NCI-H82 treated with DMSO at 0.1 percent for 48 hours (cell line): ENCODE measurements at regions not wholly inside any gene's neighbourhood (a gene's known extent, or its start where the extent isn't known, plus 50 kb on each side); places are given as distances from the start of the nearest gene placed in this dataset.
"Not testable (repeated sequence)": the region's sequence is repeated elsewhere in the genome, so short reads cannot be mapped to it uniquely, and the experiment has no call there.

ENCODE experiments used
- DNase-seq: peaks from one replicate; lab custom pipeline; 2025; ENCODE audit not compliant: unreplicated experiment; lab: John Stamatoyannopoulos, UW

DNA sequence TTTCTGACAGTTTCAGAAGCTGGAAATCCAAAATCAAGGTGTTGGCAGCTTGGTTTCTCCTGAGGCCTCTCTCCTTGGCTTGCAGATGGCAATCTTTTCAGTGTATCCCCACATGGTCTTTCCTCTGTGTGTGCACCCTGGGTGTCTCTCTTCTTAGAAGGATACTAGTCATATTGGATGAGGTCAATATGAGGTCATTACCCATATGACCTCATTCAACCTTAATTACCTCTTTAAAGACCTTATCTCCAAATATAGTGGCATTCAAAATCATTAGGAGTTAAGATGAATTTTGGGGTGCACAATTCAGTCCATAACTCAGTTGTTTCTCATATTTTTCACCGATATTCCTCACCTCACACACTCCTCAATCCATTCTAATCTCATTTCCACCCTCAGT is 92.4 kb upstream of the TGM3 start:
- DNase-seq, result no peak

DNA sequence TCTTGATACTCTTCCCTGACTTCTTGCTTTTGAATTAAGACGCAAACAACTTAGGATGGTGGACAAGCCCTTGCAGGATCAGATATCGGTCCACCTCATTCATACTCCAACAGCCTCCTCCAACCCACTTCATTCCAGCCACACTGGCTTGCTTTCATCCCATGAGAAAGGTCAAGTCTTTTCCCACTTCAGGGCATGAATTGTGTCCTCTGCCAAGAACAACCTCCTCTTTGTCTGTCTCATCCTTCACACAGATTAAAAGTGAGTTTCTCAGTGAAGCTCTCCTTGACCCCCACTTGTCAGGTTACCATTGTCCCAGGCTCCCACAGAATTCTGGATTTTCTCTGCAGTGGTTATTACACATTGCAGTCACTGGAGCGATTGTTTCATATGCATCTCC is 91.8 kb upstream of the TGM3 start:
- no peak for DNase-seq

DNA sequence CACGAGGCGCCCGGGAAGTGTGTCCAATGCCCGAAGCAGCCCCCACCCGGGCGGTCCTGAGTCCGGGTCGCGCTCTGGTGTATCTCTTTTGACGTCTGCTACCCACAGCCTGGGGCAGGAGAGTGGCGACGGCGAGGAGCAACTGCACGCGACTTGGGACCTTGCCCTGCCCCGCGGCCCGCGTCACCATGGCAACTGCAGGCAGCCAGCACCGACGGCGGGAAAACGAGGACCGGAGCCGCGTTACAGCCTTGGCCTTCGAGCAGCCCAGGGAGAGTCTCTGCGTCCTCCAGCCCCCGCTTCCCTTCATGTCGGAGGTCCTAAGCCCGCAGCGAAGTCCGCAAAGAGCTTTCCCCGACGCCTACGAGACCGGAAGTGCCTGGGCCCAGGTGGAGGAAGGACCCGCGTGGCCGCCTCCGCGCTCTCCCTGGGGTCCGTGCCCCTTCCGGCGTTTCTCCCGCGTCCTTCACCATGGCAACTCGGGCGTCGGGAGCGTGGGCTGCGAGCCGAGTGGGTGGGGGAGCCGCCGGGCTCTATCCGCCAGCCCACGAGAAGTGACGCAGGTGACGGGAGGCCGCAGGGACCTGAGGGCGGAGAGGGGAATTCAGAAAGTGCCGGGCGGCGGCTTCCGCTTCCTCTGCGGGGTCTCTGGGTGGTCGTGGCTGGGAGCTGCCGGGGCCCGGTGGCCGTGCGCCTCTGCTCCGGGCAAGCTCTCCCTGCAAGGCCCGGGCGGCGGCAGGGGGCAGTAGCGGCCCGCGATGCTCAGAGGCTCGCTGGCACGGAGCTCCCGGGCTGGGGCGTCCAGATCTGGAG is 88.6 kb upstream of the TGM3 start:
- no peak for DNase-seq

DNA sequence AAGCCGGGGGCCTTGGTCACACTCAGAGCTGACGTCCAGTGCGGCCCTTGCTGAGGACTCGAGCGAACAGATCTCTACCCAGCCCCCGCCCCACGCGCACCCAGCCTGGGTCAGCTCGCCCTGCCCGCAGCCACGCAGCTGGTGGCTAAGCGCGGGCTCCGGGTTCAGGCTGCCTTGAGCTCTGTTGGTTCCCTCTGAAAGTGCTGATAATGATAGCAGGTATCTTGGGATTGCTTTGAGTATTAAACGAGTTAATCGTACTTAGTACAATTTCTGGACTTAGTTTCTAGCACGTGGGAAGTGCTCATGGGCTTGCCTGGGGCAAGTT is 88.1 kb upstream of the TGM3 start:
- DNase-seq, result no peak

DNA sequence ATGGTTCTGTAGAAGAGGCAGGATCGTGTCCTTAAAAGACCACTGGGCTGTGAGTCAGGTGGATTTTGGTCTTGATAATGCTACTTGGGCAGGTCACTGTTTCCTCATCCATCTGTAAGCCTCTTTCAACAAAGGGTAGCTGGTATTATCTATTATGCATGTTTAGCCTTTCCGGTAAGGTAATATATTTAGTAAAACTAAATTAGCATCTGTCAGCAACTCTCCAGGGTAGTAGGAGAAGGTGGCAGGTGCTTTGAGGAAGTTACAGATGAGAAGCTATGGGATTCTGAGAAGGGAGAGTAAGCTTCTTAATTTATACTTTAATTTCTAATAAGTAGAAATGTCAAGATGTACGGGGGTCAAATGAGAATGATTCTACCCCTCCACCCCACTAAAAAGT is 86.9 kb upstream of the TGM3 start:
- DNase-seq, result no peak

DNA sequence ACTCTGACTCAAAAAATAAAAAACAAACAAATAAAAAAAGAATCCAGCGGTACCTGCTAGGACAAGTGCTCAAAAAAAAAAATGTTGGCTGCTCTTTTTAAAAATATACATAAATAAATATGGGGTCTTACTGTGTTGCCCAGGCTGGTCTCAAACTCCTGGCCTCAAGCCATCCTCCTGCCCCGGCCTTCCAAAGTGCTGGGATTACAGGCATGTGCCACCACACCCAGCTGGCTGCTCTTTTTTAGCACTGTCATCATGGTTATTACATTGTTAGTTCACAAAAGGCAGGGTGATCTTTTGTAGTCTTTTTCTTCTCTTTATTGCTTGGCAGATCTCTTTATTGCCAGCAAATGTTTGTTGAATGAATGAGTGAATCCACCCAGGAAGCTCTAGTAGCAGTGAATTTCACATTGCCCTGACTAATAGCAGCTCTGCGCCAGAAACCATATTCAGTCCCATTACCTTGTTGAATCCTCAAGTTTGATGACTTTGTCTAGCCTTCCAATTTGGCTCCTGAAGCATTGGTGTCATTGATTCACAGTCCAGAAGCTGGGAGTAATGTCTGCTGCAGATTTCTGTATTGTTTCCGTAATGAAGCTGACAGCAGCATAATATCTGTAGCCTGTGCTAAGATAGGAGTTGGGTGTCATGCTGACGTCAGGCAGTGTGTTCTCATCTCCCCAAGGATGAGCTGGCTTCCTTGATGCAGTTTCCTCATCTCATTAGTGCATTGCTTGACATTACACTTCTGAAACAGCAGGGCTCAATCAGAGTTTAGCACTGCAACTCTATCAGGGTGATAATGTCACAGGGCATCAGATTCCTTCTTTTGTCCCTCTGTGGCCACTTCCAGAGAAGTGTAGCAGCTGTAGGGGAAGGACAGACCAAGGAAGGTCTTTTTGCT is 84.9 kb upstream of the TGM3 start:
- DNase-seq, result no peak

DNA sequence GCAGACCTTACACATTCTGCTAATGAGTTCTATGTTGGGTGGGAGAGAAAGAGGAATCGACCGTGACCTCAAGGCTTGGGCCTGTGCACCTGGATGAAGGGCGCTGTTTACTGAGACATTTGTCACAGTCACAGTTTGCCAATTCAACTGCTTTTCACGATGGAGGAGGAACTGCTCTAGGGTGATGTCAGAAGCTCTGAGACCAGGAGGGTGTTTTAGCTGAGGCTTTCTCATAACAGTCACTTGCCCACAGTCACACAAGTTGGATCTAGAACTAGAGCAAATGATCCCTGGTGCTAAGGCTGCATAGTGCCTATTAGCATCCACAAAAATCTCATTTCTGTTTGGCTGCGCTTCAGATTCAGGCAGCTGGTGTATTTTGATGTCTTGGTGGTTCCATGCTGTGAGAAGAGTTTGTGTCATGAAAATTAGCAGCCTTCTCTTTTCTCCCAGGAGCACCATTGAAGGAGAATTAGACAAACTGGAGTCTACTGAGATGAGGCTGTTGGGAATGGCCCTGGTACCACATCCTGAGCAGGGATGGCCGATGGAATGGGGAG is 83.3 kb upstream of the TGM3 start:
- DNase-seq, result no peak

DNA sequence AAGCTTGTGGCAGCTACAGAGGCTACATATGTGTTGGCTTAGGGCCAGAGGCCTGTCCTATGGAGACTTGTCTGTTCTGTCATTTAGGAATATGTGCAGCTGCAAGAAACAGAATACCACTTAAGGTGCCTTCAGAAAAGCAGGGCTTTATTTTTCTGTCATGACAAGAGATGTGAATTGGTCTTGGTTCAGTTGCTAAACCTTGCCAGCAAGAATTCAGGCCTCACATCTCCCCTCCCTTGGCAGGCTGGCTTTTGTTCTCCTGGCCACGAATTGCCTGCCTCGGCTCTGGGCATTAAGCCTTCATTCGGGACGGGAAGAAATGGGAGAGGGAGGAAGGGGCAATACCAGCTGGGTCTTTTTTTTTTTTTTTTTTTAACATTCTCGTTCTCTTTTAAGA is 82.4 kb upstream of the TGM3 start:
- DNase-seq, result no peak

DNA sequence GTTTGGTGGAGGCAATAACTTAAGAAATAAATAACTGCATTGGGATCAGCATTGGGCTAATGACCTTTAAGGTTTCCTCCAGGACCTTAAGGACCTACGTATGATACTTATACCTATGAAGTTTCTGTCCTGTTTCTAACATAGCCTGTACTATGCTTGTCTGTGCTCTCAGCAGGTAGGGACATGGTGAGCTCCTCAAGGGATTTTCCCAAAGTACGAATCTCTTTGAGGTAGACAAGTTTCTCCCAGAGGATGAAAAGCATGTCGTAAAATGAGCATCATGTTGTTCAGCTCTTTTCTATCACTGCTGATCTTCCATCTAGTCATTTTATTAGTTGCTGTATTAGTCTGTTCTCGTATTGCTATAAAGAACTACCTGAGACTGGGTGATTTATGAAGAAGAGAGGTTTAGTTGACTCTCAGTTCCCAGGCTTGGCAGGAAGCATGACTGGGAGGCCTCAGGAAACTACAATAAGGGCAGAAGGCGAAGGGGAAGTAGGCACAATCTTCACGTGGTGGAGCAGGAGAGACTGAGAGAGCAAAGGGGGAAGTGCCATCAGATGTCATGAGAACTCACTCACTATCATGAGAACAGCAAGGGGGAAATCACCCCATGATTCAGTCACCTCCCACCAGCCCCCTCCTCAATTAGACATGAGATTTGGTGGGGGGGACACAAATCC is 77.8 kb upstream of the TGM3 start:
- no peak for DNase-seq

DNA sequence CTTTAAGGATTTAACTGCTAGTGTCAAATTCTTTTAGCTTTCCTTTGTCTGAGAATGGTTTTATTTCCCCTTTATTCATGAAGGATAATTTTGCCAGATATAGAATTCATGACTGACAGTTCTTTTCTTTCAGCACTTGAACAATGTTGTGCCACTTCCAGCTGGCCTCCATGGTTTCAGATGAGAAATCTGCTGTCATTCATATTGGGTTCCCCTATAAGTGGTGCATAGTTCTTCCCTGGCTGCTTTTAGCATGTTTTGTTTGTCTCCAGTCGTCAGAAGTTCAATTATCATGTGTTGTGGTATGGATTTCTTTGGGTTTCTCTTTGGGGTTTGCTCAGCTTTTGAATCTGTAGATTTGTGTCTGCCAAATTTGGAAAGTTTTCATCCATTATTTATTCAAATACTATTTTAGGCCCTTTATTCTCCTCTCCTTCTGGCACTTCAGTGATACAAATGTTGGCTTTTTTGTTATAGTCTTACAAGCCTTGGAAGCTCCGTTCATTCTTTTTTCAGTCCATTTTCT is 76.3 kb upstream of the TGM3 start:
- no peak for DNase-seq

DNA sequence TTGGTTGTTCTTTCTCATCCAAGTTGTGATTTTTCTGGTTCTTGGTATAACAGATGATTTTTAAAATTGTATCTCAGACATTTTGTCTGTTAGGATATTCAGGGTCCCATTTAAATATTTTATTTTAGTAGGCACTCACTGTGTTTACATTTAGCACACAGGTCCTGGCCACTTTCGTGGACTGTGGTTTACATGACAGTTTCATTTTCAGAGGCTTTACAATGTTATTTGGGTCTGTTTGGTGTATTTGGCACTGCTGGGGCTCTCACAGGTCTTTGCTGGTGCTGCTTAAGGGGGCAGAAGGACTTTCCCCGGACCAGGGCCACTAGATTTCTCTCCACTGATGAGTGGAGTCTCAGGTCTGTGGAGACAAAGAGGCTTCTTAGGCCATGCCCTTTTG is 75.5 kb upstream of the TGM3 start:
- no peak for DNase-seq

DNA sequence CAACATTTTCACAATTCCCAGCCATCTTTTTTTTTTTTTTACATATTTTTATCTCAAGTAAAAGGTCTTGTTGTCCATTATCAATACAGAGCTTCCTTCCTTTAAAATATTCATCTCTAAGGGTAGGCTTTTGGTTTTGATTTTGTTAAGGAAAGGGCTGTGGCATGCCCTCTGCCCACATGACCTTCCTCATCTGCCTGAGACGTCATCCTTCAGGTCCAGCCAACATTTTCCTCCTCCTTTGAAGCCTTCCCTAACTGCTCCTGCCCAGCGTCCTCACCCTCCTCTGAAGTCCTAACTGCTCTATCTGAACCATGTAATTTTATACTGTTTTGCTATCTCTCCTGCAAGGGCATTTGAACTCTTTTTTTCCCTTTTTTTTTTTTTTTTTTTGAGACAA is 73.9 kb upstream of the TGM3 start:
- DNase-seq, result no peak

DNA sequence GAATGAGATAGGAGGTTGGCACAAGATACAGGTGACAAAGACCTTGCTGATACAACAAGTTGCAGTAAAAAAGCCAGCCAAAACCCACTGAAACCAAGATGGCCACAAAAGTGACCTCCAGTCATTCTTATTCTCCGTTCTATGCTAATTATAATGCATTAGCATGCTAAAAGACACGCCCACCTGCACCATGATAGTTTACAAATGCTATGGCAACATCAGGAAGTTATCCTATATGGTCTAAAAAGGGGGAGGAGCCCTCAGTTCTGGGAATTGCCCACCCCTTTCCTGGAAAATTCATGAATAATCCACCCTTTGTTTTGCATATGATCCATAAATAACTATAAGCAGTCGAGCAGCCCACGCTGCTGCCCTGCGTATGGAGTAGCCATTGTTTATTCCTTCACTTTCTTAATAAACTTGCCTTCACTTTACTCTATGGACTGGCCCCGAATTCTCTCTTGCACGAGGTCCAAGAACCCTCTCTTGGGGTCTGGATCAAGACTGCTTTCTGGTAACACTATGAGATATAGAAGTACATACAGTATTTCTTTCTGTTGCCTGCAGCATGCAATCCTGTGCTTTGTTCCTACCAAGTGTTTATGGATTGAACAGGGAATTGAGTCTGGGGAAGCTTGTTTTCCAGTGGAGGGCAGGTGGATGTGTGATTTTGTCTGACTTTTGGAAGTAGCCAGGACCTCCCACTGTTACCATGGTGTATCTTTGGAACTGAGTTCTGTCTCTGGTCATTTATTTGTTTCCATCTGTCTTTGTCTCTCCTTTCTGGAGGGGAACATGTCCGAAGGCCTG is 72.0 kb upstream of the TGM3 start:
- no peak for DNase-seq

DNA sequence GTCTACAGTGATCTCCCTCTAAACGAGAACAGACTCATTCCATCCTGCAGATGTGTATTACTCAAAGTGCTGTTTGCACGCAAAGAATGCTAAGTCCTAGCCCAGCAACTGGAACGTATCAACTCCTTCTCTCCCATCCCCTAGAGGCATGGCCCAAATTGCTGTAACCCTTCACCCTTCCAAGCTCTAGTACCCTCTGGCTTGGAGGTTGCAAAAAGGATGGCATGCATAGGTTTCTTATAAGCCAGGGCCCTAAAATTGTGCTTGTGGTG is 71.5 kb upstream of the TGM3 start:
- DNase-seq, result no peak

DNA sequence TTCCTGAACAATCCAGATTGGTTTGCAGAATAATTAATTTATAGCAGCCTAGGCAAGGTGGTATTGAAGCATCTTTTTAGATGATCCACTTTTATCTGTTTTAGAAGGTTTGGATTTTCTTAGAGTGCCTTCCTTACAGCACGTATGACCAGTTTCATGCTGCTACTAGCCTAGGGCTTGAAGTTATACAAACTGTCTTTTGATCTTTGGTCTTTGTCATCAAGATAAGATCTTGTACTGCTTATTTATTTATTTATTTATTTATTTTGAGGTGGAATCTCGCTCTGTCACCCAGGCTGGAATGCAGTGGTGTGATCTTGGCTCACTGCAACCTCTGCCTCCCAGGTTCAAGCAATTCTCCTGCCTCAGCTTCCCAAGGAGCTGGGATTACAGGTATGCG is 68.5 kb upstream of the TGM3 start:
- not testable (repeated sequence) for DNase-seq

DNA sequence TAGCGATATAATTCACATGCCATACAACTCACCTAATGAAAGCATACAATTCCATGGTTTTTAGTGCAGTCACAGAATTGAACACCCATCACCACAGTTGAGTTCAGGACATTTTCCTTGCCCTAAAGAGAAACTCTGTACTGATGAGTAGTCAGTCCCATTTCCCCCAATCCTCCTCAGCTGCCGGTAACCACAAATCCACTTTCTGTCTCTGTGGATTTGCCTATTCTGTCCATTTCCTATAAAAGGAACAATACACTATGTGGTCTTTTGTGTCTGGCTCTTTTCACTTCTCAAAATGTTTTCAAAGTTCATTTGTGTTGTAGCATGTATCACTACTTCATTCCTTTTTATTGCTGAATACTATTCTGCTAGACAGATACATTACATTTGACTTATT is 67.9 kb upstream of the TGM3 start:
- no peak for DNase-seq

DNA sequence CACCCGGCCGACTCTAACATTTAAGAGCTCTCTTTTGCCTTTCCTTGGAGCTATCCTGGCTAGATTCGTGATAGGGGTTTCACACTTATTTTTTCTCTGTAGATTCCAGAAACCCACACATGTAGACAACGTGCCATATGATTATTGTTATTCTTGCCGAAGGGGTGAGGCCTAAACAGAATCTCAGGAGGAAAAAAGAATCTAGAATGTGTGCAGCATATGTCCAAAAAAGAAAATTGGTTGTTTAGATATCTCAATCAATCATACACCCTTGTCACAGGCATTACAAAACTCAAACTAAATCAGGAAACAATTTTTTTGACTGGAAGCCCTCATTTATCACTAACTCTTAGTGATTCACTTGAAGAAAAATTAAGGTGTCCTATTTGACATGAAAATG is 66.9 kb upstream of the TGM3 start:
- no peak for DNase-seq

DNA sequence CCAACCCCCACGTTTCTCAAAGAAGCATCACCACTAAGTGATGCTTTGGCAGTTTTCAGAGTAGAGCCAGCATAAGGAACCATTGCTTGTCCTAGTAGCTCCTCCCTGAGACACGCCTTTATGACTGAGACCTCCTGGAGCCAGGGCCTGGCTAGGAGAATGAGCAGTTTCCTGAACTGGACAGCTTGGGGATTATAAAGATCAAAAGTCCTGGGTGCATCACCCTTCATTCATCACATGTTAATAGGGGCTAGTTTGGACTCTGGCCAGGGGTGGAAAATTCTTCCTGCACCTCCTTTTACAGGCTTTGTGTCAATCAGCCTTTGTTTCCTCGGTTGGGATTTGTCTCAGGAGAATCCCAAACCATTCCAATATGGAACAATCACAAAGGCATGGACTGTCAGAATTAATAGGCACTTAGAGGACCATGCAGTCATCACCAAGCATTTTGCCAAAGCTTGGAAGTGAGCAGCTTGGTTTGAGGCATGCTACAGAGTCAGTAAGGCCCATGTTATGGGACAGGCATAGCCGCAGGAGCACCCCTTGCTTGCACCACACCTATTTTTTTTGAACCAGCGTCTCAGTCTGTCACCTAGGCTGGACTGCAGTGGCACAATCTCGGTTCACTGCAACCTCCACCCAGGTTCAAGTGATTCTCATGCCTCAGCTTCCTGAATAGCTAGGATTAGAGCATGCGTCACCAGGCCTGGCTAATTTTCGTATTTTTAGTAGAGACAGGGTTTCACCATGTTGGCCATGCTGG is 64.9 kb upstream of the TGM3 start:
- peak; percentile 37 for DNase-seq

DNA sequence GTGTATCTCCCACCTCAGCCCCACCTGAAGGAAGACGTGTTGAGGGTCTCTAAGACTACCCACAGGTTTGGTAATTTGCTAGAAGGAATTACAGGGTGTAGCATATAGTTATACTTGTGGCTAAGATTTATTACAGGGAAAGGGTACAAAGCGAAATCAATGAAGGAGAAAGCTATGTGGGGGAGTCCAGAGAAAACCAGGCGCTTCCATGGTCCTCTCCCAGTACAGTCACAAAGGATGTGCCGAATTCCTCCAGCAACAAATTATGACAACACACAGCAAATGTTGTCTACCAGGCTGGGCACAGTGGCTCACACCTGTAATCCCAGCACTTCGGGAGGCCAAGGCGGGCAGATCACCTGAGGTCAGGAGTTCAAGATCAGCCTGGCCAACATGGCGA is 64.1 kb upstream of the TGM3 start:
- DNase-seq, result no peak

DNA sequence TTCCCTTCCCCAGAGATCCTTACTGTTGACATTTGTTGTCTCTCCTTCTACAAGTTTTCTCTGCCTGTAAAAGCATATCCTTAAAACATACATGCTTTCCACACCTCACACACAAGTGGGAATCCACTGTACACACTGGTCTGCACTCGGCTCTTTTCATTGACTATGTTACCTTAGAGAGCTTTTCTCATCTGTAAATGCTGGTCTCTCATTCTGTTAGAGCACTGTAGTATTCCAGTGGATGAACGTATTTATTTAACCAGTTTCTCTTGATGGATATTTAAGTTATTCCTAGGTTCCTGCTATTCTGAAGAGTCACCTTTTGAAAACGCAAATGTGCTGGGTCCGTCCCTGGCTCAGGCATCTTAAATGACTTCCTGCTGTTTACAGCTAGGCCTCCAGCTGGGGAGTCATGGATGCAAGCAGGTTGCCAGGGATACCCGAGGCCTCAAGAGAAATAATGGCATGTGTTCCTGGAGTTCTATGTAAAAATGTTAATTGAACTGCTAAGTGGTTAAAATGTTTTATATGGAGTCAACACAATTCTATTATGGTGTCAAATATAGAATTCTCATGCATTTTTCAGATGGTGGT is 61.1 kb upstream of the TGM3 start:
- no peak for DNase-seq
